ENCODE measurements at regions not wholly inside any gene's neighbourhood (a gene's known extent, or its start where the extent isn't known, plus 50 kb on each side); places are given as distances from the start of the nearest gene placed in this dataset.
"Not testable (repeated sequence)": the region's sequence is repeated elsewhere in the genome, so short reads cannot be mapped to it uniquely, and the experiment has no call there.

- no peak for DNase-seq (ENCODE audit: insufficient read length, low spot score)
- no peak for FAIRE-seq
Measured at GRCh38 chr2:16184945-16185660, 244.8 kb downstream of the MYCN start.

GRCh38 chr2:16184341-16184890 is 244.1 kb downstream of the MYCN start:
- FAIRE-seq: no peak

GRCh38 chr2:16183345-16183744 is 243.0 kb downstream of the MYCN start:
- DNase-seq (ENCODE audit: insufficient read length, low spot score) (no peak), FAIRE-seq (no peak)

More at GRCh38 chr2:16184341-16184890, 244.1 kb downstream of the MYCN start:
- no peak for DNase-seq (ENCODE audit: insufficient read length, low spot score)

GRCh38 chr2:16182841-16183240 is 242.5 kb downstream of the MYCN start:
- no peak for DNase-seq (ENCODE audit: insufficient read length, low spot score)
- no peak for FAIRE-seq

GRCh38 chr2:16182311-16182815 is 242.0 kb downstream of the MYCN start:
- not testable (repeated sequence) for DNase-seq (ENCODE audit: insufficient read length, low spot score); FAIRE-seq

GRCh38 chr2:16181741-16182090 is 241.4 kb downstream of the MYCN start:
- no peak for FAIRE-seq
- no peak for DNase-seq (ENCODE audit: insufficient read length, low spot score)

- DNase-seq (ENCODE audit: insufficient read length, low spot score) (no peak), FAIRE-seq (no peak)
Measured at GRCh38 chr2:16181062-16181740, 240.9 kb downstream of the MYCN start.

GRCh38 chr2:16180631-16181030 is 240.3 kb downstream of the MYCN start:
- DNase-seq (ENCODE audit: insufficient read length, low spot score) (no peak), FAIRE-seq (no peak)

- FAIRE-seq (no peak), DNase-seq (ENCODE audit: insufficient read length, low spot score) (no peak)
Measured at GRCh38 chr2:16179701-16180416, 239.5 kb downstream of the MYCN start.

GRCh38 chr2:16178551-16179130 is 238.3 kb downstream of the MYCN start:
- DNase-seq (ENCODE audit: insufficient read length, low spot score) (no peak), FAIRE-seq (no peak)

- DNase-seq (ENCODE audit: insufficient read length, low spot score) (no peak), FAIRE-seq (no peak)
Measured at GRCh38 chr2:16177671-16178180, 237.4 kb downstream of the MYCN start.

GRCh38 chr2:16176971-16177480 is 236.7 kb downstream of the MYCN start:
- DNase-seq (ENCODE audit: insufficient read length, low spot score): no peak
- no peak for FAIRE-seq

- DNase-seq (ENCODE audit: insufficient read length, low spot score) (no peak), FAIRE-seq (no peak)
Measured at GRCh38 chr2:16175247-16175825, 235.0 kb downstream of the MYCN start.

- DNase-seq (ENCODE audit: insufficient read length, low spot score): no peak
- no peak for FAIRE-seq
Measured at GRCh38 chr2:16174693-16175045, 234.3 kb downstream of the MYCN start.

GRCh38 chr2:16173893-16174692 is 233.7 kb downstream of the MYCN start:
- no peak for FAIRE-seq
- no peak for DNase-seq (ENCODE audit: insufficient read length, low spot score)

GRCh38 chr2:16172324-16173175 is 232.2 kb downstream of the MYCN start:
- DNase-seq (ENCODE audit: insufficient read length, low spot score): no peak
- FAIRE-seq: no peak

GRCh38 chr2:16171425-16171920 is 231.1 kb downstream of the MYCN start:
- DNase-seq (ENCODE audit: insufficient read length, low spot score) (no peak), FAIRE-seq (no peak)

GRCh38 chr2:16170675-16171424 is 230.5 kb downstream of the MYCN start:
- DNase-seq (ENCODE audit: insufficient read length, low spot score) (no peak), FAIRE-seq (no peak)

All from HTR-8/SVneo (cell line).